ENCODE measurements at regions not wholly inside any gene's neighbourhood (a gene's known extent, or its start where the extent isn't known, plus 50 kb on each side); places are given as distances from the start of the nearest gene placed in this dataset.

- peak overlapping the region; percentile 54 for H3K4me2 ChIP-seq (replicated peaks; ENCODE audit: low read depth, low read length, poor library complexity, severe bottlenecking)
- no peaks in the 10 kb centered on the region for H3K9me3 ChIP-seq (ENCODE audit: control extremely low read depth in 1 of 3, control insufficient read depth in 2 of 3, insufficient read depth in 1 of 3, low read length in 2 of 3)
- H3K27me3 ChIP-seq (replicated peaks in 1 of 4; ENCODE audit: control extremely low read depth in 1 of 4, control insufficient read depth in 3 of 4, insufficient read depth in 4 of 4, low read length in 3 of 4): no peaks in the 10 kb centered on the region
- H3K27ac ChIP-seq (ENCODE audit: low read length in 2 of 2): peak overlapping the region in 1 of 2 donors; percentile 69
- no peaks in the 10 kb centered on the region for H3K36me3 ChIP-seq (replicated peaks in 1 of 2; ENCODE audit: control extremely low read depth in 1 of 2, control insufficient read depth in 1 of 2, extremely low read depth in 1 of 2, insufficient read depth in 2 of 2, low read length in 1 of 2)
- peak overlapping the region; percentile 18 for H3K9ac ChIP-seq (ENCODE audit: low read length)
- no peak for DNase-seq
- intact Hi-C loops (cut with micrococcal nuclease): loop anchor here (2.0 kb wide), 2 partner anchors 70 to 186 kb away; no protein-coding TSS in a partner anchor
- POLR2A ChIA-PET: no interaction called here
- H4K20me1 ChIP-seq (ENCODE audit: control insufficient read depth, insufficient read depth, low read length, poor library complexity, severe bottlenecking): no peaks in the 10 kb centered on the region
- H2AFZ ChIP-seq (ENCODE audit: insufficient read depth, low read depth, low read length, poor library complexity, severe bottlenecking): peak overlapping the region; percentile 8
- peaks cover 34 to 38% of the 10 kb centered on the region in 2 donors for H3K4me1 ChIP-seq (ENCODE audit: control insufficient read depth in 2 of 2, insufficient read depth in 2 of 2, low read length in 2 of 2)
- ATAC-seq (ENCODE audit: low read depth): peak; percentile 5
- no CpG with 5 or more reads among the region's 3 CpGs for WGBS (ENCODE audit: insufficient coverage)
- Mint-ChIP-seq H3K4me3 (peak overlapping the region; percentile 33), H3K27me3 (no peaks in the 10 kb centered on the region), H3K4me1 (peaks cover 55% of the 10 kb centered on the region), H3K9me3 (ENCODE audit: insufficient read depth) (no peaks in the 10 kb centered on the region), H3K27ac (peak overlapping the region; percentile 23)
- no peaks in the 10 kb centered on the region for H3K79me2 ChIP-seq (ENCODE audit: control insufficient read depth, insufficient read depth, low read length)
- peak overlapping the region in 1 of 5 experiments; percentile 8 for H3K4me3 ChIP-seq (ENCODE audit: control extremely low read depth in 1 of 5, extremely low read depth in 1 of 5, insufficient read depth in 1 of 5, low read depth in 2 of 5, low read length in 4 of 5)
- CTCF ChIA-PET: interaction anchor here (1.0 to 9.9 kb wide), 4 partner anchors 204 to 429 kb away, joined by 5 to 174 read pairs (median 32); partner anchors contain the start of gene CDKN2B
- TF ChIP-seq CTCF (IDR thresholded peaks at IDR 0.05) (no peak), EZH2 (IDR thresholded peaks at IDR 0.05; ENCODE audit: borderline replicate concordance, insufficient read depth, low read depth, low read length, poor library complexity, severe bottlenecking) (no peak)
Measured at GRCh38 chr9:22241024-22241423, 205.6 kb upstream of the DMRTA1 start.

- Mint-ChIP-seq H3K4me1 (peaks cover 55% of the 10 kb centered on the region), H3K27ac (no peak overlapping the region), H3K9me3 (ENCODE audit: insufficient read depth) (no peaks in the 10 kb centered on the region), H3K4me3 (peak overlapping the region; percentile 12), H3K27me3 (no peaks in the 10 kb centered on the region)
- no peaks in the 10 kb centered on the region for H3K36me3 ChIP-seq (replicated peaks in 1 of 2; ENCODE audit: control extremely low read depth in 1 of 2, control insufficient read depth in 1 of 2, extremely low read depth in 1 of 2, insufficient read depth in 2 of 2, low read length in 1 of 2)
- H3K79me2 ChIP-seq (ENCODE audit: control insufficient read depth, insufficient read depth, low read length): no peaks in the 10 kb centered on the region
- DNase-seq (no peak), ATAC-seq (ENCODE audit: low read depth) (no peak)
- no peaks in the 10 kb centered on the region for H4K20me1 ChIP-seq (ENCODE audit: control insufficient read depth, insufficient read depth, low read length, poor library complexity, severe bottlenecking)
- intact Hi-C loops (cut with micrococcal nuclease): loop anchor here (2.0 kb wide), 2 partner anchors 71 to 187 kb away; no protein-coding TSS in a partner anchor
- H3K9ac ChIP-seq (ENCODE audit: low read length): no peak overlapping the region
- H2AFZ ChIP-seq (ENCODE audit: insufficient read depth, low read depth, low read length, poor library complexity, severe bottlenecking): no peak overlapping the region
- TF ChIP-seq CTCF (IDR thresholded peaks at IDR 0.05) (no peak), EZH2 (IDR thresholded peaks at IDR 0.05; ENCODE audit: borderline replicate concordance, insufficient read depth, low read depth, low read length, poor library complexity, severe bottlenecking) (no peak)
- no peak overlapping the region for H3K4me3 ChIP-seq (ENCODE audit: control extremely low read depth in 1 of 5, extremely low read depth in 1 of 5, insufficient read depth in 1 of 5, low read depth in 2 of 5, low read length in 4 of 5)
- CTCF ChIA-PET: interaction anchor here (1.0 to 9.9 kb wide), 4 partner anchors 205 to 430 kb away, joined by 5 to 174 read pairs (median 32); partner anchors contain the start of gene CDKN2B
- no peak overlapping the region for H3K27ac ChIP-seq (ENCODE audit: low read length in 2 of 2)
- no peaks in the 10 kb centered on the region for H3K9me3 ChIP-seq (ENCODE audit: control extremely low read depth in 1 of 3, control insufficient read depth in 2 of 3, insufficient read depth in 1 of 3, low read length in 2 of 3)
- H3K4me2 ChIP-seq (replicated peaks; ENCODE audit: low read depth, low read length, poor library complexity, severe bottlenecking): peak overlapping the region; percentile 54
- POLR2A ChIA-PET: no interaction called here
- no peaks in the 10 kb centered on the region for H3K27me3 ChIP-seq (replicated peaks in 1 of 4; ENCODE audit: control extremely low read depth in 1 of 4, control insufficient read depth in 3 of 4, insufficient read depth in 4 of 4, low read length in 3 of 4)
- H3K4me1 ChIP-seq (ENCODE audit: control insufficient read depth in 2 of 2, insufficient read depth in 2 of 2, low read length in 2 of 2): peaks cover 34 to 38% of the 10 kb centered on the region in 2 donors
Measured at GRCh38 chr9:22241611-22242010, 205.0 kb upstream of the DMRTA1 start.
